ENCODE measurements at regions not wholly inside any gene's neighbourhood (a gene's known extent, or its start where the extent isn't known, plus 50 kb on each side); places are given as distances from the start of the nearest gene placed in this dataset.

DNA sequence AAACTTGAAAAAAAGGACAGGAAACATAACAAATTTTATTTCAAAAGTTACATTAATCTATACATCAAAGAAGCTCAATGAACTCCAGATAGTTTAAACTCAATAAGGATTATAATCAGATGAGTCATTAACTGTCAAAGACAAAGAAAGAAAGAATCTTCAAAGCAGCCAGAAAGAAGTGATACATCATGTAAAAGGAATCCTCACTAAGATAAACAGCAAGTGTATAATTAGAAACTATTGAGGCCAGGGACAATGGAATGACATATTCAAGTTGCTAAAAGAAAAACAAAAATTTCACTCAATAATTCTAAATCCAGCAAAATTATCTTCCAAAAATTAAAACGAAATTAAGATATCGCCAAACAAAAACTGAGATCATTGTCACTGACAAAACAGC, 161.6 kb upstream of the NWD2 start:
- TF ChIP-seq, protein P1, sequence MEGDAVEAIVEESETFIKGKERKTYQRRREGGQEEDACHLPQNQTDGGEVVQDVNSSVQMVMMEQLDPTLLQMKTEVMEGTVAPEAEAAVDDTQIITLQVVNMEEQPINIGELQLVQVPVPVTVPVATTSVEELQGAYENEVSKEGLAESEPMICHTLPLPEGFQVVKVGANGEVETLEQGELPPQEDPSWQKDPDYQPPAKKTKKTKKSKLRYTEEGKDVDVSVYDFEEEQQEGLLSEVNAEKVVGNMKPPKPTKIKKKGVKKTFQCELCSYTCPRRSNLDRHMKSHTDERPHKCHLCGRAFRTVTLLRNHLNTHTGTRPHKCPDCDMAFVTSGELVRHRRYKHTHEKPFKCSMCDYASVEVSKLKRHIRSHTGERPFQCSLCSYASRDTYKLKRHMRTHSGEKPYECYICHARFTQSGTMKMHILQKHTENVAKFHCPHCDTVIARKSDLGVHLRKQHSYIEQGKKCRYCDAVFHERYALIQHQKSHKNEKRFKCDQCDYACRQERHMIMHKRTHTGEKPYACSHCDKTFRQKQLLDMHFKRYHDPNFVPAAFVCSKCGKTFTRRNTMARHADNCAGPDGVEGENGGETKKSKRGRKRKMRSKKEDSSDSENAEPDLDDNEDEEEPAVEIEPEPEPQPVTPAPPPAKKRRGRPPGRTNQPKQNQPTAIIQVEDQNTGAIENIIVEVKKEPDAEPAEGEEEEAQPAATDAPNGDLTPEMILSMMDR (IDR thresholded peaks at IDR 0.05) = no peak
- no peak for TF ChIP-seq EP300 (IDR thresholded peaks at IDR 0.05)

All from stomach (tissue), 4 donors.